T-helper 9 cell (primary cell): ENCODE measurements at regions not wholly inside any gene's neighbourhood (a gene's known extent, or its start where the extent isn't known, plus 50 kb on each side); places are given as distances from the start of the nearest gene placed in this dataset.

Source experiments
- DNase-seq: peaks from one replicate; pipeline ENCODE4 v3.0.0-alpha.2; 2020

DNA sequence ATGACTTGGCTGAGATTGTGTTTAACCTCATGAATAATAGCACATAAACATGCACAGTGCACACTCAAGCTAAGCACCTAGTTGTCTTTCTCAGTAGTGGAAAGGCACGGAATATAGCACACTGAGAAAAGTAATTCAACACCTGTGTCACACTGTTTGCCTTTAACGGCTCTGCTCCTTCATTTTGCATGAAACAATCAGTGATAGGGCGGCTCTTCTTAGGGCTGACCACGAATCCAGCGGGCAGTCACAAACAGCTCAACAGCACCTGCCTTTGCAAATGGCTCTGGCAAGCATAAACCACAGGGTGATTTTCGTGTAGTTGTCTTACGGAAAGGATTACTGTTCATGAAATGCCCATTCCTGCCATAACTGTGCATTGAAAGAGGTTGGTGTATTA is 954.0 kb upstream of the TENM3 start:
- DNase-seq, result no peak

DNA sequence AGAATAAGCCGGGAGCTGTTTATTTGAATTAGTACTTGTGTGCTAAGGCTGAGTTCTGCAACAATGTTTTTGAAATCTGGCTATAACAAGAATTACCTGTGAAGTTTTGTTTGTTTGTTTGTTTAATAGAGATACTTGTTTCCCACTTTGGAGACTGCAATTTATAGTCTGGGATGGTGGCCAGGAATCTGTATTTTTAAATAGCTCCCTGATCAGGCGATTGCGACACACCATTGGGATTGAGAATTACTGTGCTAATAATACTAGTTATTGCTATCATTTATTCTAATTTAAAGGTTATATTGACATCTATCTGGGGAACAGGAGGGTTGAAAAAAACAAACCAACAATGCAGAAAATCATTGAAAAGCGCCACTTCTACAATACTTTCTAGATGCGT is 951.6 kb upstream of the TENM3 start:
- no peak for DNase-seq

- no peak for DNase-seq
Measured at GRCh38 chr4:181293014-181293413, 950.2 kb upstream of the TENM3 start.

DNA sequence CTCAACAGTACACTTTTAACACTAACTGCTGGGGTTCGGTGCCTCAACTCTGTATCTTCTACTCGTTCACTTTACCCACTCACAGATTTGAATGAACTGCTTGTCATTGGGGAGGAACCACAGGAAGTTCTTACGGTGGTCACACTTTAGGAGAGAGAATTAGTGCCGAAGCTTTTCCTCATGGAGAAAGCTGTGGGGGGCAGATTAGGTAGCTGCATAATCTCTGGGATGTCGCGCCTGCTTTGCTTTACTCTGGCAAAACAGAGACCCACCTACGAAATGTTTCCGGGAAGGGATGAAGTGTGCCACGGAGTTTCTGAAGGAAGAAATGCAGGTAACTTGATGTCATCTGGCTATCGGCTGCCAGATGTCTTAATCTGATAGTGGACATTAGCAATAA is 949.7 kb upstream of the TENM3 start:
- DNase-seq, result no peak

DNA sequence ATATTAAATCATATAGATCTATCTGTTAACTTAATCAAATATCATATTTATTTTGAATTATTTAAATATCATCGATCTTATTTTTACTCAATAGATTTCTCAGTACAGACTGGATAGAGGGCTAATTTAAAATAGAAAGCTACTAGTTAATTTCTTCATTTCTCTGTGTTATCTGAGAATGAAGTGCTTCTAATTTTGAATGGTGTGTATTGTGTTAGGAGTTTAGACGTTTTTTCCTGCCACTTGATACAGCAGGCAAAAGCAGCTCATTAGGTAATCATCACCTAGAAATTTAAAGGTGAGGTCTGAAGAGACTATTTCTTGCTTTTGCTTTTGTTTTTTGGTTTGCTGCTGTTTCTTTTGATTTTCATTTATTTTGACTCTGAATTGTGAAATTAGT is 948.8 kb upstream of the TENM3 start:
- no peak for DNase-seq

- no peak for DNase-seq
Measured at GRCh38 chr4:181301735-181302710, 941.2 kb upstream of the TENM3 start.

GRCh38 chr4:181307824-181308223 is 935.4 kb upstream of the TENM3 start:
- DNase-seq, result no peak

GRCh38 chr4:181308476-181309312 is 934.5 kb upstream of the TENM3 start:
- no peak for DNase-seq

GRCh38 chr4:181312066-181312465 is 931.1 kb upstream of the TENM3 start:
- no peak for DNase-seq

DNA sequence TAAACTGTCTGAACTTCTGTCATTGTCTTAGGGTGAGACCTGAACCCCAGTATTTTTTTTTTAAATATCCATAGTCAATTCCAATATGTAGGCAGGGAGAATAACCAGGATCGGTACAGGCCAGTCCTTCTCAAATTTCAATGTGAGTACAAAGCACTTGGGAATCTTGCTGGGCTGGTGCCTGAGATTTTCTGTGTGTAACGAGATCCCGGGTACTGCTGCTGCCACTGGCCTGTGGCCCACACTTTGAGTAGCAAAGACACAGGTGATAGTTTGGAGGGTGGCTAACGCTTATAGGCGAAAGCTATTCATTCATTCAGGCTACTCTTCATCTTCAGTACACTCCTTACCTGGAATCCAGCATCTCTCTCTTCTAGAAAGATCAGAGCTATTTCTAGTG is 923.6 kb upstream of the TENM3 start:
- no peak for DNase-seq

- DNase-seq, result no peak
Measured at GRCh38 chr4:181323061-181323460, 920.1 kb upstream of the TENM3 start.

- DNase-seq, result no peak
Measured at GRCh38 chr4:181330654-181331201, 912.5 kb upstream of the TENM3 start.

DNA sequence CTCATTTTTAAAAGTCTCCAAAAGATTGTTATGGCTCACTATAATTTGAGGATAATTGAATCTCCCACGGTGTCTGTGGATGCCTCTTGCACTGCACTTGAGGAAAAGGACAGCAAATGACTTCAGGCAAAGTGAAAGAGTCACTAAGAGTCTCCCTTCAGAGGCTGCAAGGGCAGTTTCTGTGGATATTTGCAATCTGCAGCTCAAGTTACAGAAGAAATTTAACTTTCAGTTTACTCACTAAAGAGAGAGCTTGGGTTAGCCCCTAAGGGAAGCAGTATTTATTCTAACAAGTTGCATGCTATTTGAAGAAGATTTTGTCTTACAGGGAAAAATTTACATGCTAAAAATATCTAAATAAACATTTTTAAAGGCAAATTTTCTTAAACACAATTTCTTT is 912.0 kb upstream of the TENM3 start:
- no peak for DNase-seq

DNA sequence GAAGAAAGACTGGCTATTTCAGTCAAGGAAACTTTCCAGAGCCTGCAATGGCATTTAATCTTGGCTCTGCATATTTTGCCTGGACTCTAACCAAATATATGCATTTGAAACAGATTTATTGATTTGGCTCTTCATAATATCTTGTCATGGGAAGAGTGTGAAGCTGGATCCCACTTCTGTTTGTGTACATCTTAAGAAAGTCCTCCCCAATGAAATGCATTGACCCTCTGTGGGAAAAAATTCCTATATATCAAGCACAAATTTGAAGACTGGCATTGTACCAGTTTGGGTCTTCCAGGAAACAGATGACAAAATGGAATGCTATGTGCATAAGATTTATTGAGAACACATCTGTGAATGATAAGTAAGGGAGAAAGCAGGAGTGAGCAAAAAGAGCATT is 897.3 kb upstream of the TENM3 start:
- no peak for DNase-seq

GRCh38 chr4:181350615-181351415 is 892.4 kb upstream of the TENM3 start:
- no peak for DNase-seq

- no peak for DNase-seq
Measured at GRCh38 chr4:181364504-181364903, 878.7 kb upstream of the TENM3 start.

DNA sequence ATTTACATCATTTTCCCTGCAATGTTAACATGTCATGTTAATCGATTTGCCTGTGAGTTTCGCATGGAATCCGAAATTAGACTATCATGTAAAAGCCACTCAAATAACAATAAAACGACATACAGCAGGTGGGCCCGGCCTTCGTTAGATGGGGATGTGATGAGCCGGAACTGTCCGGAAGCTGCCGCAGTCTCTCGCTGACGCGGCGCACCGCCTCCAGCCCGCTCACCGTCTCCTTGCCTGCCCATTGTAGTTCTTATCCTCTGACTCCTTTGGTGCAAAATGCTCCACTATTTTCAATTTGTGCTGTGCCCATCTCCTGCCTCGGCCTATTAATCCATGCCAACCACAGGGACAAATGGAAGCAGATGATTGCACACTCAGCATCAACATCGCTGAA is 877.5 kb upstream of the TENM3 start:
- DNase-seq, result no peak

GRCh38 chr4:181372014-181372413 is 871.2 kb upstream of the TENM3 start:
- DNase-seq, result no peak

- no peak for DNase-seq
Measured at GRCh38 chr4:181376058-181376457, 867.1 kb upstream of the TENM3 start.

DNA sequence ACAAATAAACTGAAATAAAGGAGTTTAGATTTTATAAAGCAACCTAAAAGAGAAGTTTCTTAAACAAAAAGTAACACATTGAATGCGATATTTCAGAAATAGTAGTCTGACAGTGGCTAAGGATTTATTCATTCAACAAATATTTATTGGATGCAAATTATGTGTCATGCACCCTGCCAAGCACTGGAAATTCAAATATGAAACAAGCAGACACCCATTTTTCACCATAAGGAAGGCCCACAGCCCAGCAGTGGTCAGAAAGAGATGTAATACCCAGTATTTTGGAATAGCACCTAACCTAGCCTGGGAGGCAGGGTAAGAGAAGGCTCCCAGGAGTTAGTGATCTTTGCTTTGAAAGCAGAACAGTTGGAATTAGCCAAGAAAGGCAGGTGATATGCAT is 855.1 kb upstream of the TENM3 start:
- no peak for DNase-seq

DNA sequence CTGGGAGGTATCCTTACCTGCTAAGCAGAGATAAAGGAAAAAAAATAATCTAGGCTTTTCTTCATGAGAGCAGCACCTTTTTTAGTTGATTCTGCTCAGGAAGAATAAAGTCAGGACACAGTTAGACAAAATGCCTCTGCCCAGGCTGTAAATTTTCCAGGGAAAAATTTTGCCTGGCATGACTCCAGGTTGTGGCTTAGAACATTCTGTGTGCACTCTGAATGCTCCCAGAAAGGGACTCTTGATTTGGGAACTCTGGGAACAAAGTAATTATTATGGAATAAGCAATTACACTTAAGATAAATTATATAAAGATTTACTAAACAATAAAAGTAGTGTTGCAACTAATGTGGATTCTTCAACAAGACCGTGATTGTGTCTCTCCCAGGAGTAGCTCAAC is 826.2 kb upstream of the TENM3 start:
- no peak for DNase-seq

DNA sequence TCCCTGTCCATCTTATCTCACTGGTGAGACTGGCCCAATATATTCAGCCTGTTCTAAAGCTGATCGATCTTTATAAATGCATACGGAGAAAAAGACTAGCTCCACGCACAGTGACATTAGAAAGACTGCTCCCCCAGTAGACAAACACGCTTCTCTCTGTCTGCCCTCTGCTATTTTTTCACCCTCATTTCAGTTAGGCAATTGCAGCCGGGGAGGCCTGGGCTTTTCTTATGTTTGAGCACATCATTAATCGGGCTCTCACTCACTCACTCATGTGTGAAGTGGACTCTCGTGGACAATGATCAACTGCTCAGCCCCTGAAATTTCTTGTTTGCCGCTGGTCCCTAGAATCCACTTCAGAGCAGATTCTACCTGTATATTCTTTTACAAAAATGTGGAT is 824.7 kb upstream of the TENM3 start:
- no peak for DNase-seq

- no peak for DNase-seq
Measured at GRCh38 chr4:181420950-181421349, 822.3 kb upstream of the TENM3 start.
